Breast epithelium (tissue), 3 donors: ENCODE measurements at regions not wholly inside any gene's neighbourhood (a gene's known extent, or its start where the extent isn't known, plus 50 kb on each side); places are given as distances from the start of the nearest gene placed in this dataset.

Source experiments
- POLR2A ChIP-seq: fragments of 450-650 bp; IDR thresholded peaks from one replicate; pipeline ENCODE4 v1.6.1; 2016; ENCODE audit warnings: antibody characterized with exemption, mild to moderate bottlenecking, moderate library complexity
- TF ChIP-seq, protein P1 (sequence below), 3 donors: fragments of 450-650 bp; IDR thresholded peaks; one replicate each; pipeline ENCODE4 v1.5.1; 2016 to 2017; ENCODE audit warnings: antibody characterized with exemption in 3 of 3, mild to moderate bottlenecking in 3 of 3, moderate library complexity in 3 of 3

DNA sequence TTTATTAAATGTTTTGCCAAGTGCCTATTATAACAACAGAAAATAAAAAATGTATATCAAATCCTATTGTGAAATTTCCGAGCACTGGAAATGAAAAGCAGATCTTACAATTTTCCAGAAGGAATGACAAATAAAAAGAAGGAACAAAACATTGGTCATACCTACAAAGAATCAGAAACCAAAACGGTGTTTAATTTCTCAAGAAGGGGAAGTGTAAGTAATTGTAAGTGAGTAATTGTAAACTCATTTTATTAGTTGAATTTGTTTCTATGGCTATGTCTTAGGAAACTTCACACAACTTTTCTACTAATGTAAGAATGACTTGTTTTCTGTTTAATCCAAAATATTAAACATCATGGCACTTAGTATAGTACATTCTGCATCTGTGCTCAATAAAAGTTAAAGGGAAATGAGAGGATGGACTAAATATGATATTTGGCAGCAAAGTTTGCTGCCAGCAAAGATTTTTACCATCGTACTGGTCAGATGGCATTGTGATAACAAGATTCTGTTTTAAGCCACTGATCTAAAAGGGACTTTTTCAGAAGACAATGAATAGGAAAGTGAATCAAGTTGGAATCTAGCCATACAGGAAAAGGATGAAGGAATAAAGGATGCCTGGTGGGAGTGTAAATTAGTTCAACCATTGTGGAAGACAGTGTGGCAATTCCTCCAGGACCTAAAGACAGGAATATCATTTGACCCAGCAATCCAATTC lies 232.4 kb downstream of the NFKBIZ start:
- TF ChIP-seq, protein P1, sequence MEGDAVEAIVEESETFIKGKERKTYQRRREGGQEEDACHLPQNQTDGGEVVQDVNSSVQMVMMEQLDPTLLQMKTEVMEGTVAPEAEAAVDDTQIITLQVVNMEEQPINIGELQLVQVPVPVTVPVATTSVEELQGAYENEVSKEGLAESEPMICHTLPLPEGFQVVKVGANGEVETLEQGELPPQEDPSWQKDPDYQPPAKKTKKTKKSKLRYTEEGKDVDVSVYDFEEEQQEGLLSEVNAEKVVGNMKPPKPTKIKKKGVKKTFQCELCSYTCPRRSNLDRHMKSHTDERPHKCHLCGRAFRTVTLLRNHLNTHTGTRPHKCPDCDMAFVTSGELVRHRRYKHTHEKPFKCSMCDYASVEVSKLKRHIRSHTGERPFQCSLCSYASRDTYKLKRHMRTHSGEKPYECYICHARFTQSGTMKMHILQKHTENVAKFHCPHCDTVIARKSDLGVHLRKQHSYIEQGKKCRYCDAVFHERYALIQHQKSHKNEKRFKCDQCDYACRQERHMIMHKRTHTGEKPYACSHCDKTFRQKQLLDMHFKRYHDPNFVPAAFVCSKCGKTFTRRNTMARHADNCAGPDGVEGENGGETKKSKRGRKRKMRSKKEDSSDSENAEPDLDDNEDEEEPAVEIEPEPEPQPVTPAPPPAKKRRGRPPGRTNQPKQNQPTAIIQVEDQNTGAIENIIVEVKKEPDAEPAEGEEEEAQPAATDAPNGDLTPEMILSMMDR (IDR thresholded peaks at IDR 0.05), result no peak
- no peak for TF ChIP-seq POLR2A
